NCI-H2196 treated with DMSO at 0.1 percent for 48 hours (cell line): ENCODE measurements at regions not wholly inside any gene's neighbourhood (a gene's known extent, or its start where the extent isn't known, plus 50 kb on each side); places are given as distances from the start of the nearest gene placed in this dataset.

ENCODE experiments used
- DNase-seq: peaks from one replicate; lab custom pipeline; 2025; ENCODE audit not compliant: unreplicated experiment; lab: John Stamatoyannopoulos, UW

DNA sequence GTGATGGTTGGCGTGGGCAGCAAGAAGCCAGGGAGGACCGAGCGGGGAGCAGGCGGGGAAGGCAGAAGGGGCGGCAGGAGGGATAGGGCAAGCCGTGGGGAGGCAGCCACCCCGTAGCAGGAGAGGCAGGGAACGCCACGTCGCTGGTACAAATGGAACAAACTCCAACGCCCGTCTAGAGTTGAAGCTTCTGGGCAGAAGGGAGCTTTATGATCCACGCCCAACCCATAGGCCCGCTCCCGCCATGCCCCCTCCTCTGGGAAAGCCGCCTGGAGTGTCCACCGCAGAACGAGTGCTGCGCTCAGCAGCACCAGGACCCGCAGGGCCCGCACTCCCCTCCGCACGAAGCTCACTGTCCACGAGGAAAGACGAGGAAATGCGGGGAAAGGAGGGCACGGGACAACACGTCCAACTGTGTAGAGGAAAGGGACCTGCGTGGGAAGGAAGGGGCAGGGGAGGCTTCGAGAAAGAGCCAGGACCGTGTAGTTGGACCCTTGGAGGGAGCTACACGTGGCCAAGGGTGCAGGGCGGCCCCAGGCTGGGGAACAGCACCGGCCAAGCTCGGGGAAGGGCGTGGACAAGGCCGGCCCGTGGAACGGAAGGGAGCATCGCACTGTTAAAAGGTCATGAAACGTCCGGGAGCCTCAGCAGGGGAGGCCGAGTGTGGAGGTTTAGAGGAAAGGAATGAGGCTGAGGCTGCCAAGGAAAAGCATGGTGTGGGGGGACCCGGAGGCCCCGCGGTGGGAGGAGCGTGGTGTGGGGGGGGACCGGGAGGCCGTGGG, 204.0 kb downstream of the DLL1 start:
- DNase-seq: no peak

DNA sequence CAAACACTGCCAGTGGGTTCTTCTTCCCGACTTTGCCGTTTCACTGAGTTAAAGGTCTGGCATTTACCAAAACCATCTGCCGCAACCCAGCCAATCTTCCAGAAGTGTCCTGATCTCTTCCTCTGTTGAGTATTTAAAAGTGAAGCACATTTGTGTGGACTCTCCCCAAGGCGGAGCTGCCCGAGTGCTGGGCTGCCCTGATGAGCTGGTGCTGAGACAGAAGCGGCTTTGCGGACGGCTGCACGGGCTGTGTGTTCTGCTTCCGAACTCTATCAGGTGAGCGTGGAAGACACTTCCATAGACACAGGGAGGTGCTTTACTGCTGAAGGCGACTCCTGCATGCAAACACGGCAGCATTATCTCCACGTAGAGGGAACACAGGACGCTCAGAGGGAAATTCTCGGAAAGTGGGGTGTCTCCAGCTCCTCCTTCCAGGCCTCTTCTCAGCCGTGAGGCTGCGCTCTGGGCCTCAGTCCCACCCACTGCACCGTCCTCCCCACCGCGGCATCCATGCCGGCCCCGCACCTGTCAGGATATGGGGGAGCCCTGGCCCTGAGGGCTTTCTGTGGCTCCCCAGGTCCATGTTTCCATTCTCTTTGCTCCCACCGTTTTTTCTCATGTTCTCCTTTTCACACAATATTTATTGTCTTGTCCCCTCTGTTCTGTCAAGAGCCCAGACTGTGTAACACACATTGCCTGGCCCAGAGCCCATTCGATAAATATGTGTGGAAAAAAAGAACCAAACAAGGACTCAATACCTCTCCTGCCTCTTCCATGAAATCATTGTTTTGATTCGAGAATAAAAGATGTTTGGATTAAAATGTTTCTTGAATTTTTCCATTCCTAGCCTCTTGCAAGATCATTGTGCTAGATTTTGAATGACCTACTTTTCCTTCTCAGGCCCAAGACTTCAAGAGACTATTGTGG, 205.1 kb downstream of the DLL1 start:
- DNase-seq: no peak

DNA sequence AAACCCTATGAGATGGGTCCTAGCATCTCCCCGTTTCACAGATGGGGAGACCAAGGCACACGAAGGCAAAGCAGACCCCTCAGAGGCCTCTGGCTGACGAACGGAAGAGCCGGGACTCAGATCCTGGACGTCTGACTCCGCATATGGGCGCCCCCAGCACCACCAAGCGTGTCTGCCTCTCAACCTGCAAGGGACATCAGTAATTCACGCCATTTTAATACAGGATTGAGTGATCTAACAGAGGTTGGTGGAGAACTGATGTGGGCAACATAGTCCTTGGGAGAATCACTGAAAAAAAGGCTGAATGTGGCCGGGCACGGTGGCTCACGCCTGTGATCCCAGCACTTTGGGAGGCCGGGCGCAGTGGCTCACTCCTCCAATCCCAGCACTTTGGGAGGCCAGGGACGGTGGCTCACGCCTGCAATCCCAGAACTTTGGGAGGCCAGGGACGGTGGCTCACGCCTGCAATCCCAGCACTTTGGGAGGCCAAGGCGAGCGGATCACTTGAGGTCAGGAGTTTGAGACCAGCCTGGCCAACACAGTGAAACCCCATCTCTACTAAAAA, 206.6 kb downstream of the DLL1 start:
- no peak for DNase-seq

DNA sequence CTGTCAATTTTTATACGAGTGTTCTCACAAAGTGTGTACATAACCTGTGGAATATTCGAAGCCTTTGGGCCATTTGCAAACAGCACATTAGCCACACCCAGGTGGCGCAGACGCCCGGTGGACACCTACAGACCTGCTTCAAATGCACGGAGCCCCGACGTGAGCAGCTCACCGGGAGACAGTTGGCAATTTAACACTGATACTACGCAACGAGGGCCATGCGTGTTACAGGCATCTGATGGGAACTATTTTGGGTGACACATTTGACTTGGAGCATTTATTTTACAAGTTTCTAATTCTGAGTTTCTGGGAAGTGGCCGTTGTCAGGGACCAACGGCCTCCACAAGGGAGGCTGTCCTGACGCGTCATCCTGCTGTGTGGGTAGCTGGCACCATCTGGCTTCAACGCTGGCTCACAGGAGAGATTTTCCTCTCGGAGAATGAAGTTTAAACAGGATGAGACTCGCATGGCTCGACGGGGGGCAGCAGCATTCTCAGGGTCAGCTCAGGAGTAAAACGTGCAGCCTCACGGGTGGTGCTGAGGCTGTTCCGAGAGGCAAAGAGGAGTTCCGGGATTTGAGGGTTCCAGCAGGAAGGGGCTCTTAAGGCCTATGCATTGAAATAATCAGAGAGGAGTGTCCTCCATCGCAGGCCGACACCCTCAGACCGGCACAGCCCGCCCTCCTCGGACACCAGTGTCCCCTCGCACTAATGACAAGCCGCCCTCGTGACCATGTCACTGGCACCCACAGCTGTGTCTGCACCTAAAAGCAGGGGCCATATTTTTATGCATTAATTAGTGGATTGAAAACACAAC, 207.4 kb downstream of the DLL1 start:
- DNase-seq: no peak

DNA sequence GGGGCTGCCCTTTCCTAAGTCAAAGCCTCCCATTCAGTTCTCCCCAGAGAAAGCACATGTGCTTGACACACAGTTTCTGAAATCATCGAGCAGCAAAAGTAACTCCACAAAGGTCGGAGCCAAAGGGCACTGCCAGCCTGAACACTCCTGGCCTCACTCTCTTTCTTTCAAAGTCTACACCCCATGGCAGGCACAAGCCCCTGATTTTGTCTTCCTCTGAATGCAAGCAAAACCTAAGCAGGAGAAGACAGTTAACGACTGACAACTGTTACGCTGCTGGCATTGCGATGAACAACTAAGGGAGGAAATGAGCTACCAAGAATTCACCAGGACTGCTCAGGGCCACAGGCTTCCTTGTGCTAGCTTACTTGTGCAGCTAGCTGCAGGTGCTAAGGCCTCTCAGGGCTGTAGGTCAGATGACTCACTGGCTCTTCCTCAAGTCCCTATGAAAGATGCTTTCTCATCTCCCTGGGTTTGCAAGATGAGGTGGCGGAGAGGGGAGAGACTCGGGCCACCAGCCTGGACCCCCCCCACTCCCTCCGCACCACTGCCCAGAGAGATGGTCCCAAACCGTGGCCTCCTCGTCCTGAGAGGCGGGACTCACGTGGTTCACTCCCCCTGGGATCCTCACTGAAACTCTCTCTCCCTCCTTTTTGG, 208.2 kb downstream of the DLL1 start:
- DNase-seq: no peak

DNA sequence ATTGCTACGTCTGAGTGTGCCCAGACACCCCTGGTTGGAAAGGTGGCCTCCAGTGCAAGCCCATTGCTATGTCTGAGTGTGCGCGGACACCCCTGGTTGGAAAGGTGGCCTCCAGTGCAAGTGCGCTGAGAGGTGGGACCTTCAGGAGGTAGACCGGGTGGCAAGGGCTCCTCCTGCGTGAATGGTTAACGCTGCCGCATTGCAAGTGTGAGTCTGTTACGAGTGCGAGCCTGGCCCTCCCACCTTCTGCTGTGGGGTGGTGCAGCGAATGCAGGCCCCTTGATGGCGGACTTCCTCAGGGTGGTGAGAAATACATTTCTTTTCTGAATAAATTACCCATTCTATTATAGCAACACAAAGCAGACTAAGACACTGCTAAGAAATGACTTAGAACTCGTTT, 208.8 kb downstream of the DLL1 start:
- no peak for DNase-seq

DNA sequence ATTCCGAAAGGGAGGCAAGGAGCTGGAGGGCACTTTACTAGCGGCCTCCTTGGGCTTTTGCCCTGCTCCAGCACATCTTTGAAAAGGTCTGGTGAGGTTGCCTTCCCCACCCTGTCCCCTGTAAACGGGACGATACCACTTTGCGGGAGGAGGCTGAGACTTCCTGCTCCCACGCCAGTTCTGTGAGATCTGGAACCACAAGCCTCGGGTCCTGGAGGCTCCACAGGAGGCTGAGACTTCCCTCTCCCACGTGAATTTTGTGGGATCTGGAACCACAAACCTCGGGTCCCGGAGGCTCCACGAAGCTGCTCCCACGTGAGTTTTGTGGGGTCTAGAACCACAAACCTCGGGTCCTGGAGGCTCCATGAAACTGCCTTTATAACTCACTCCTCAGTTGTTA, 209.3 kb downstream of the DLL1 start:
- DNase-seq: no peak

DNA sequence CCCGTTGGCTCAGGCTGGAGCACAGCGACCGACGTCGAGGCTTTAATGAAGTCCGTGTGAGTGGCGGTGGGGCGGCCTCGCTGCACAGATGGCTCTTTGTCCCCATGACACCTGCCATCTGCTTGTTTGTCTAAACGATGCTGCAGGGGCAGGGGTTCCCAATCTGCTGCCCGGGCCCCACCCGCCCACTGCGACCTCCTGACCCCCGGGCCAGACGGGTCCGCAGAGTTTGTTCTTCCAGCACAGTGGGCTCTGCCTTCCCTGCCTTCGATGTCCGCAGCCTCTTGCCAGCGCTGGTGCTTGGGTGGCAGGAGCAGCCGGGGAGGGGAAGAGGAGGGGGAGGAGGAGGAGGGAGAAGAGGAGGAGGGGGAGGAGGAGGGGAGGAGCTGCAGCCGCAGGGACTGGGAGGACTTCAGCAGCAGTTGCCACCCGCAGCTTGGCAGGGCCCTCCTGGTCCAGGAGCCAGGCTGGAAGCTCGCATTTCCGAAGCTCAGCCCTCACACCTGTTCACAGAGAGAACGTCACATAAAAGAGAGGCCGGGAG, 210.0 kb downstream of the DLL1 start:
- DNase-seq: peak; percentile 2

DNA sequence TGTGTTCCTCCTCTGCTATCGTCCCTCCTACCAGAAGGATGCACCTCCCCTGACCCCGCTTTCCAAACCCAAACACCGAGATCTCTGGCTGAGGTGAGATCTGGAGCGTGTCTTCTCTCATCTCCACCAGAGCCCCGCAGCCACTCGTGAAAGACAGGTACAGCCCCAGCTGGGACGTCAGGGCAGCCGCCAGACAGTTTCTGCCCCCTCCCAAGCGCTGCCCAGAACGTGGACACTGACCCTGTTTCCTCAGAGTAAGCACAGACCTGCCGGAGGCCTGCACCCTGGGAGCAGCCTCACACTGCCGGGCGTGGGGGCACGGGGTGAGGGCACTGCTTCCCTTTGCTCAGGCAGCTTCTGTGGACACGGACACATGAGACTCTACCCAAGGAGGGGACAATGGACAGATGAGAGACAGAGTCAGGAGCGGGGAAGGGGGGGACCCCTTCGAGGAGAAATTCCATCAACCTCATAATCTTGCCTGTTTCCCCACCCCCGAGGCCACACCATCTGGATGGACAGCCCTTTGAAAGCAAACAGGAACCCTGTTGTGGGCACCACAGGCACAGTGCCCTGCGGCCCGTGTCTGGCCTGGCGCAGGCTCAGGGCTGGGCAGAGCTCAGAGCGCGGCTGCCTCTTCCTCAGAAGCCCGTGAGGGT, 210.6 kb downstream of the DLL1 start:
- no peak for DNase-seq

DNA sequence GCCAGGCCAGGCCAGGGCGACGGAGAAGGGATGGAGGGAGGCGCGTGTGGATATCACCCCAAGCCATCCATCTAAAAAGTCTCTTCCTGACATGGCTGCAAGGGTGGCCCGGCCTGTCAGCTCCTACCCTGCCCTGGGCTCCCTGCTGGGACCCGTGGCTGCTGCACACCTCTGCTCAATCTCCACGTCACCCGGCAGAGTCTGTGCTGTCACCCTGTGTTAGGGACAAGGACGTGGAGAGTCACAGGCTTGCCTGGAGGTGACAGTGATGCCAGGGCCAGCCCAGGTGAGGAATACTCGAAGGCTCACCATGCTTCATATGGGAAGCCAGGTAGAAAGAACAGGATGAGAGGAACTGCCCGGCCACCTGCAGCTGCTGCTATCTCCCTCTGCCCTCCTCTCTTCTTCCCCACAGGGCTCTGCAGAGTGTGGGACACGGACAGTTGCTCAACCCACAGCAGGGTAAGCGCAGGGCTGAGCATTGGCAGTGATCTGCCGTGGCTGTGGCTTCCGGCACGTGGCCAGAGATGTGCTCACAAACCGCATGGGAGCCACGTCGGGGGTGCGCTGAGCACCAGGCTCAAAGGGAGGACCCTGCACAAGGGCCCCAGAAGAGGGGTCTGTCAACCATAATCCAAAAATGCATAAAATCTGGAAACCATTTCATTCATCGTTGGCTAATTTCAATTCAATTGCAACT, 214.3 kb downstream of the DLL1 start:
- DNase-seq: no peak

DNA sequence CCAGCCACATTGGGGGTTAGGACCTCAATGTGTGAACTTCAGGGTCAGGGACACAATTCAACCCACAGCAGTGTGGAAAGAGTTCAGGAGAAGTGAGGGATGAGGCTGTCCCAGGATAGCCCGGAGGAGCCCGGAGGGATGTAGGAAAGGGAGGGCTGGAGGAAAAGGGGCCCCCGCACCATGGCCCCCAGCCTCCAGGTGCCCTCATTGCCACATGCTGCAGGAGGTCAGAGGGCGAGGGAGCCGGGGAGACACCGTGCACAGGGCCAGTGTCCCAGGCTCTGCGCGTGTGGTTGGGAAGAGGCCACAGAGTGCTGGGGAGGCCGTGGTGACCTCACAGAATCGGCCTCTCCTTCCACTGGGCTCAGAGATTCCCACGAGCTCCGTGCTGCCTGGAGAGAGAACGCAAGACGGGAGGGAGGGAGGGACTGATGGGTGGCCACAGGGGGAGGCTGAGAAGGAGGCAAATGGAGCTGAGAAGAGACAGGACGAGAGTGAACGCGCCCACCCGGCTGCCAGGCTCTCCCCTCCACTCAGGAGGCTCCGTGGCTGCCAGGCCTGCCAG, 215.1 kb downstream of the DLL1 start:
- no peak for DNase-seq

DNA sequence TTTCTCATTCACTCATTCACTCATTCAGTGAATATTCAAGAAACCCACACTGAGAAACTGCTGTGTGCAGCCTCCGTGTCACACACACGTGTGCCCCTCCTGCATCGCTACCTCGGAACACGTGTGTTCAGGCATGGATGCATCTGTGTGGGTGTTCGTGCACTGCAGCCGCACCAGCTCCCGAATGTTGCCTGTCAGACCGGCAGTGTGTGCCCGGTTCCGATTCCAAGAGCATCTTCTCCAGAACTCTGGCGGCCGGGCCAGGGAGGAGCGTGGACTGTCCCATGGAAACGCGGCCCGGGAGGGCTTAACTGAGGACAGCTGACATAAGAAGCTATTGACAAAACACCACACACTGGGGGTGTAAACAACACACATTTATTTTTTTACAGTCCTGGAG, 216.0 kb downstream of the DLL1 start:
- DNase-seq: no peak

DNA sequence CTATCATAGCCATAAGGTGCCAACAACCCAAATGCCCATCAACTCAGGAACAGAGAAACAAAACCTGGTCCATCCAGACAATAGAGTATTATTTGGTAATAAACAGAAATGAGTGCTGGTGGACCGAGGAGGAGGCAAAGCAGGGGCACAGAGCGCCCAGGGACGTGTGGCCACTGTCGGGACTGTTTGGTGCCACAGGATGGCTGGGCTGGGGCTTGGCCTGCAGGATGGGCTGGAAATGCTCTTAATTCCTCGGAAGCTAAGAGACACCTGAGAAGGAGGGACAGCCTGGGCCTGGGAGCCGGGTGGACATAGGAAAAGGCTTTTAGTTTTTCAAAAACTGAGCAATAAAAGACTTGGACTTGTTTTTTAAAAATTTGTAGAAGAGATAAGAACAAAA, 216.4 kb downstream of the DLL1 start:
- no peak for DNase-seq

DNA sequence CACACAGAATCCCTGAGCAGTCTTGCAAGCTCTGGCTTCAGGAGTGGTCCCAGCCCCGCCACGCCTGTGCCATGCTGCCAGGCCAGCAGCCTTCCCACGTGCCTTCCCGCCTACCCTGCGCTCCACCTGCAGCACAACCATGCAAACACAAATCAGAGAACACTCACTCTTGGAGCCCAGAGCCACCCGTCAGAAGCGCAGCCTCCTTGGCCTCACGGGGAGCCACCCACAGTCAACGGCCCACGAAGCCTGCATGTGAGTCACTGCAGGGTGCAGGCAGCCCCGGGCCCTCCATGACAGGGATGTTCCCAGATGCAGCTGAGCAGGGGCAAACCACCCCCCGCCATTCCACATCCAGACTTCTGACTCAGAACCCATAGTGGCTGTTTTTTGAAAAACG, 217.0 kb downstream of the DLL1 start:
- DNase-seq: no peak

DNA sequence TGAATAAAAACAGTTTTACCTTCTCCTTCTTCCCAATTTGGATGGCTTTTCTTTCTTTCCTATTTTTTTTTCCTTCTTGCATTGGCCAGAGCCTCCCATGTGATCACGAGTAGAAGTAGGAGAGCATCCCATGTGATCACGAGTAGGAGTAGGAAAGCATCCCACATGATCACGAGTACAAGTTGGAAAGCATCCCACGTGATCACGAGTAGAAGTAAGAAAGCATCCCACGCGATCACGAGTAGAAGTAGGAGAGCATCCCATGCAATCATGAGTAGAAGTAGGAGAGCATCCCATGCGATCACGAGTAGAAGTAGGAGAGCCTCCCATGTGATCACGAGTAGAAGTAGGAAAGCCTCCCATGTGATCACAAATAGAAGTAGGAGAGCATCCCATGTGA, 218.6 kb downstream of the DLL1 start:
- no peak for DNase-seq

DNA sequence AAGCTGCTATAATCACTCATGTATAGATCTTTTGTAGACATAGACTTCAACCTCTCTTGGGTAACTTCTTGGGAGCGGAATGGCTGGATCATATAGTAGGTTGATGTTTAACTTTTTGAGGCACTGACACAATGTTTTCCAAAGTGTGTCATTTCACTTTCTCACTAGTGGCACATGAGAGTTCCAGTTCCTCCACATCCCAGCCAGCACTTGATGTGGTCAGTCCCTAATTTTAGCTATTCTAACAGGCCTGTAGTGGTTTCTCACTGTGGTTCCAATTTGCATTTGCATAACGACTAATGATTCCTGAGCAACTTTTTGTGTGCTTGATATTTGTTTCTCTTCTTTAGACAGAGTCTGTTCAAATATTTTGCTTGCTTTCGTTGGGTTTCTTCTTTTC, 221.3 kb downstream of the DLL1 start:
- DNase-seq: no peak

DNA sequence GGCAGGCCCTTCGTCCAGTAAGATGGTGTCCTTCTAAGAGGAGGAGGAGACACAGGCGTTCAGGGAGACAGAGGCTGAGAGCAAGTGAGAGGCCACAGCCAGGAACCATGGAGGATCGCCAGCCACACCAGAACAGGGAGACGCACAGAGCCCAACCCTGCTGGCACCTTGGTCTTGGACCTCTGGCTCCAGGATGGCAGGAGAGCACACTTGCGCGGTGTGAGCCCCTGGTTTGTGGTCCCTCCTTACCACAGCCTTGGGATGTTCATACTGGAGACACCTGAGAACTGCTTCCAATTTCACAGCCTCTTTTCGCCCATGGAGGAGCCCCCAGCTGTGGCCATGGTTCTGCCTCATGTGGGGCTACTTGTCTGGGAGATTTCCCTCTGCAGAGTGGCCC, 222.4 kb downstream of the DLL1 start:
- no peak for DNase-seq

DNA sequence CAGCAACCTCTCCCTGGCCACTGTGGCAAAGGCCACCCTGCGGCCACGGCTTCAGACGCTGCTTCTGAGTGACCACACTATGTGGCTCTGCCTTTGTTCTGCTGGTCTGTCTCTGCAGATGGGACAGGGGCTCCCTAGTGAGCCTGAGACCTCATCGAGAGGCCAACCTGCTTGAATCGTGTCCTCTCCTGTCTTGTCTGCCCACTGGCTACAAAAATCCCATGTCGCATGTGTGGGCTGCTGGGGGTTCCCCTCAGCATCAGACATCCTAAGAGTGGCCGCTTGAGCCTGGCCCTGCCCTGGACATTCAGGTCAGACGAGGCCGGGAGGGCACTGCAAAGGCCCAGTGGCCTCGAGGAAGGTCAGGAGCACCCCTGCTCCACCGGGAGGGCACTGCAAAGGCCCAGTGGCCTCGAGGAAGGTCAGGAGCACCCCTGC, 222.9 kb downstream of the DLL1 start:
- DNase-seq: no peak

DNA sequence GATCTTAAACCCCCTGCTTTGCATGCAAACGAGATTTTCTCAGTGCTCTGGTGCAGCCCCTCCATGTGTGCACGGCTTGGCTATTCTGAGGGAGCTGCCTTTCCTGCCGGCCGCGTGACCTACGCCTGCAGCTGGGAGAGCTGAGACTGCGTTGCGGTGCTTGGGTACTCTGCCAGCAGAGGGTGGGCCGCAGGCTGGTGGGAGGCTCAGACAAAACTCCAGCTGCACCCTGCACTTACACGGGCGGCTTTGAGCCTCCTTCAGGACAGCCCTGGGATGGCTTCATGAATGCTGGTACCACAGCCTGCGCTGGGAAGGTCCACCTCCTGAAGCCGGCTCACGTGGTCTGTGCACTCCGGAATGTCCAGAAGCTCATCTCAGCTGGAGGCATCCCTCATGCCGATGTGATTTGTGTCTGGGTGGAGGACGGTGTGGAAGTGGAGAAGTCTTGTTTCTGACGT, 223.7 kb downstream of the DLL1 start:
- no peak for DNase-seq
